HEK293T (cell line): ENCODE measurements at regions not wholly inside any gene's neighbourhood (a gene's known extent, or its start where the extent isn't known, plus 50 kb on each side); places are given as distances from the start of the nearest gene placed in this dataset.

Experiments
- BHLHE40 ChIP-seq: fragments of 450-650 bp; IDR thresholded peaks from 2 replicates; pipeline ENCODE4 v1.6.1; 2016; ENCODE audit warnings: mild to moderate bottlenecking, moderate library complexity, borderline replicate concordance
- ELF4 ChIP-seq: fragments of 450-650 bp; IDR thresholded peaks from 2 replicates; pipeline ENCODE4 v1.6.1; 2017; ENCODE audit warnings: antibody characterized with exemption
- FOXA1 ChIP-seq: fragments of 450-650 bp; IDR thresholded peaks from 2 replicates; pipeline ENCODE4 v1.6.1; 2016; ENCODE audit warnings: mild to moderate bottlenecking
- FOXK2 ChIP-seq: fragments of 450-650 bp; IDR thresholded peaks from 2 replicates; pipeline ENCODE4 v1.6.1; 2016; ENCODE audit warnings: mild to moderate bottlenecking
- FOXM1 ChIP-seq: fragments of 450-650 bp; IDR thresholded peaks from 2 replicates; pipeline ENCODE4 v1.6.1; 2017; ENCODE audit warnings: mild to moderate bottlenecking, borderline replicate concordance
- HDGF ChIP-seq: fragments of 450-650 bp; IDR thresholded peaks from 2 replicates; pipeline ENCODE4 v1.6.1; 2017; ENCODE audit warnings: antibody characterized with exemption, borderline replicate concordance
- LEF1 ChIP-seq: fragments of 450-650 bp; IDR thresholded peaks from 2 replicates; pipeline ENCODE4 v1.6.1; 2017; ENCODE audit warnings: mild to moderate bottlenecking, borderline replicate concordance
- SP1 ChIP-seq: fragments of 450-650 bp; IDR thresholded peaks from 2 replicates; pipeline ENCODE4 v1.6.1; 2017
- TARDBP ChIP-seq: fragments of 450-650 bp; IDR thresholded peaks from 2 replicates; pipeline ENCODE4 v1.6.1; 2016
- ZNF384 ChIP-seq: fragments of 450-650 bp; IDR thresholded peaks from 2 replicates; pipeline ENCODE4 v1.6.1; 2016
- TF ChIP-seq, protein P1 (sequence below): fragments of 450-650 bp; IDR thresholded peaks from 2 replicates; pipeline ENCODE4 v1.6.1; 2016

DNA sequence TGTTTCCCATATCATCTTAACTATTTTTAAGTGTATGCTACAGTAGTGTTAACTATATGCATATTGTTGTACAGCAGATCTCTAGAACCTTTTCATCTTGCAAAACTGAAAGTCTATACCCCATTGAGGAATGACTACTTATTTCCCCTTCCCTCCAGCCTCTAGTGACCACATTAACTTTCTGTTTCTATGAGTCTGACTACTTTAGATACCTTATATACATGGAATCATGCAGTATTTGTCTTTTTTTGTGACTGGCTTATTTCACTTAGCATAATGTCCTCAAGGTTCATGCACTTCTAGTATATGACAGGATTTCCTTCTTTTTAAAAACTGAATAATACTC, 96.5 kb upstream of the BTG3 start:
- no peak for TF ChIP-seq ELF4
- no peak for TF ChIP-seq TARDBP
- TF ChIP-seq SP1 = no peak
- no peak for TF ChIP-seq FOXA1
- no peak for TF ChIP-seq HDGF
- TF ChIP-seq, protein P1, sequence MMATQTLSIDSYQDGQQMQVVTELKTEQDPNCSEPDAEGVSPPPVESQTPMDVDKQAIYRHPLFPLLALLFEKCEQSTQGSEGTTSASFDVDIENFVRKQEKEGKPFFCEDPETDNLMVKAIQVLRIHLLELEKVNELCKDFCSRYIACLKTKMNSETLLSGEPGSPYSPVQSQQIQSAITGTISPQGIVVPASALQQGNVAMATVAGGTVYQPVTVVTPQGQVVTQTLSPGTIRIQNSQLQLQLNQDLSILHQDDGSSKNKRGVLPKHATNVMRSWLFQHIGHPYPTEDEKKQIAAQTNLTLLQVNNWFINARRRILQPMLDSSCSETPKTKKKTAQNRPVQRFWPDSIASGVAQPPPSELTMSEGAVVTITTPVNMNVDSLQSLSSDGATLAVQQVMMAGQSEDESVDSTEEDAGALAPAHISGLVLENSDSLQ = no peak
- TF ChIP-seq FOXM1 = no peak
- no peak for TF ChIP-seq BHLHE40
- no peak for TF ChIP-seq LEF1
- no peak for TF ChIP-seq ZNF384
- no peak for TF ChIP-seq FOXK2
